NOMO-1 treated with DMSO at 0.1 percent for 48 hours (cell line): ENCODE measurements at regions not wholly inside any gene's neighbourhood (a gene's known extent, or its start where the extent isn't known, plus 50 kb on each side); places are given as distances from the start of the nearest gene placed in this dataset.
"Not testable (repeated sequence)": the region's sequence is repeated elsewhere in the genome, so short reads cannot be mapped to it uniquely, and the experiment has no call there.

Source experiments
- DNase-seq: peaks from one replicate; lab custom pipeline; 2025; ENCODE audit not compliant: unreplicated experiment; lab: John Stamatoyannopoulos, UW

DNA sequence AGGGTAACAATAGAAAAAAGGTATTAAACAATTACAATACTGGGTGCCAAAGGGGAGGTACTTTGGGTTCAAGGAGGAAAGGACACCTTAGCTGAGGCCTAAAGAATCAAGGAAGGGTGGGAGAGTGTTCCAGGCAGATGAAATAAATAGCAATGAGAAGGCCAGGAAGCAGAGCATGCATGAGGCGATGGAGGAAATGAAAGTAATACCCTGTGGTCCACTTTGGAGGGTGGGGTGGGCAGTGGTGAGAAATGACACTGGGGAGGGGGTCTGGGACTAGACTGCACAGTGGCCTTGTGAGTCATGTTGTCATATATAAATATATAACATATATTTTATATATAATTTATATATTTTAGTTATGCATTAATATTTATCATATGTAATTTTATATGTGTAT, 55.9 kb downstream of the BHLHE40 start:
- DNase-seq, result no peak

DNA sequence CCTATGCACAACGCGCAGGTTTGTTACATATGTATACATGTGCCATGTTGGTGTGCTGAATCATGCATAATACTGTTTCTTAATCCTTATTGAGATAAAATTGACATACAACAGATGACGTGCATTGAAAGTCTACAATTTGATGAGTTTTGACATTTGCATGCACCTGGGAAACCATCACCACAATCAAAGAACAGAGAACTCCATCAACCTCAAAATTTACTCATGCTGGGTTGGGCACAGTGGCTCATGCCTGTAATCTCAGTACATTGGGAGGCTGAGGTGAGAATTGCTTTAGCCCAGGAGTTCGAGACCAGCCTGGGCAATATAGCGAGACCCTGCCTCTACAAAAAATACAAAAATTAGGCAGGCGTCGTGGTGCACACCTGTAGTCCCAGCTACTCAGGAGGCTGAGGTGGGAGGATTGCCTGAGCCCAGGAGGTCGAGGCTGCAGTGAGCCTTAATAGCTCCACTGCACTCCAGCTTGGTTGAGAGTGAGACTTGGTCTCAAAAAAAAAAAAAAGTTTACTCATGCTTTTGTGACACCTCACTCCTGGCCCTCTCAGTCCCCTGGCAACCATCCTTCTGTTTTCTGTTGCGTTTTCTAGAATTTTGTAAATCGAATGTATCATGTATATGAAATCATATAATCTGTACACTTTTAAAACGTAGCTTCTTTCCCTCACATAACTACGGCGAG, 56.6 kb downstream of the BHLHE40 start:
- DNase-seq, result no peak

DNA sequence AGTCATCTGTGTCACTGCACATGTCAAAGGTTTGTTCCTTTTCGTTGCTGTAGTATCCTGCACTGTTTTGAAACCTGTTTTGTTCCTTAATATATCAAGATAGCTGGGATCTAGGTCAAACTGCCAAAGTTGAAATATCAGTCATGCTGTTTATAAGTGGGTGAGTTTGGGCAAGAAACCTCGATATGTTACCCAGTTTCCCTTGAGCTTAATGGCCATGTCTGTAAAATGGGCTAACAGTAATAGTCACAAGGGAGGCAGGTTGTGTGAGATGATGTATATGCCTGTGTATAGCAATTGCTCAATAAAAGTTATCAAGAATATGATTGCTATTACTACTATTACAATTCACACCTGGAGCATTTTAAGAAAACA, 57.1 kb downstream of the BHLHE40 start:
- no peak for DNase-seq

DNA sequence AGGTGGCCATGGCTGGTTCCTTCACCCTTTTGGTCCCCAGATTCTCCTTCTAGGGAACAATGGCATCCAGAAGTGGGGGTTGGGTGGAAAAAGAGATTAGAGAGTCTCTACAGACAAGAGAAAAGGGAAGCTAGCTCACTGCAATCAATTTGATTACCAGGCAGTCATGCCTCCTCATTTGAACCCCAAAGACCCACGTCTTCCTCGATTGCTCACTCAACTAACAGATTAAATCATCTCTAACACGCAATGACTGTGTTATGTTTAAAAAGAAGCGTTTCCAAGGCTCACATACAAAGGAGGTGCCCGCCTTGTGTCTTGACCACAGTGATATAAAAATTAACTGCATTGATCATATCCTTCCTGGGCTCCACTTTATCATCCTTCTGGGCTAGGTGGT, 57.6 kb downstream of the BHLHE40 start:
- peak; percentile 70 for DNase-seq

DNA sequence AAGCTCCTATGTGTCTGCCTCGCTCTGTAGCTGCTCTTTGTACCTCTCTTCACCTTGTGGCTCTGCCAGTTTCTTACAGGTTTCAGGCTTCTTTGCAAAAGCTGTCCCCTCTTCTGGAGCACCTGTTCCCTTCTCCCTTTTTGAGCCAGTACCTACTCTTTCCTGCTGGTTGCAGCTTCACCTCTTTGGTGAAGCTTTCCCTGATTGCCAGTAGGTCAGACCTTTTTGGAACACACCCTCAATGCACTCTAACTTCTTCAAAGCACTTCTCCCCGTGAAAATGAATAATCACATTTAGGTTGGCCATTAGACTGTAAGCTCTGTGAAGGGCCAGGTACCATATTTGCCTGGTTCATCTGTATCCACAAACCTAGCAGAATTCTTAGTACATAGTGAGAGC, 60.3 kb downstream of the BHLHE40 start:
- no peak for DNase-seq

DNA sequence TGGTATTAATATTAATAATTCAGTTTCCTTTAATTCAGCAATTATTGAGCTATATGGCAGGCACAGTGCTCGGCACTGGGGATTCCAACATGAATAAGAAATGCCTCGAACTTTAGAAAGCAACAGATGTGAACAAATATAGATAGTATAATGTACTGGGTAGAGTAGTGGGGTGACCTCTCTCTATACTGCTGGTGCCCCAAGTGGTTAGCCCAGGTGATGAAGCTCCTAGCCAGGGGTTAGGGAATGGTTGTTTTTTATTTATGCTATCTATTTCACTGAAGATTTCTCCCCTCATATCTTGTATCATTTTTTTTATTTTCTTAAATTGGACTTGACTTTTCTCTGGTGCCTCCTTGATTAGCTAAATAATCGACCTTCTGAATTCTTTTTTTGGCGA, 62.1 kb downstream of the BHLHE40 start:
- no peak for DNase-seq

DNA sequence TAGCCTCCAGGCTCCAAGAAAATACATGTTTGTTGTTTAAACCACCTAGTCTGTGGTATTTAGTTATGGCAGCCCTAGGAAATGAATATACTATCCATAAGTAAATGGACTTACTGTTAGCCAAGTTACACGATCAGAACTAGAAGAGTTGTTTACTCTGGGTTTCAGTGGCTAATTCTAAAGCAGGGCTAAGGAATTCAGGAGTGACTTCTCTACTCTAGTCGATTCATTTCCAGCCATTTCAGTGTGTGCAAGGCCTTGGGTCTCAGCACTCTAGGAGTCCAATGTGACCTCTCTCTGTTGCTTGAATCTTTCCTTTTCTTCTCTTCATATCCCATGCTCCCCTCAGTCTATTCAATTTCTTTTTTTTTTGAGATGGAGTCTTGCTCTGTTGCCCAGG, 66.7 kb downstream of the BHLHE40 start:
- DNase-seq, result no peak

DNA sequence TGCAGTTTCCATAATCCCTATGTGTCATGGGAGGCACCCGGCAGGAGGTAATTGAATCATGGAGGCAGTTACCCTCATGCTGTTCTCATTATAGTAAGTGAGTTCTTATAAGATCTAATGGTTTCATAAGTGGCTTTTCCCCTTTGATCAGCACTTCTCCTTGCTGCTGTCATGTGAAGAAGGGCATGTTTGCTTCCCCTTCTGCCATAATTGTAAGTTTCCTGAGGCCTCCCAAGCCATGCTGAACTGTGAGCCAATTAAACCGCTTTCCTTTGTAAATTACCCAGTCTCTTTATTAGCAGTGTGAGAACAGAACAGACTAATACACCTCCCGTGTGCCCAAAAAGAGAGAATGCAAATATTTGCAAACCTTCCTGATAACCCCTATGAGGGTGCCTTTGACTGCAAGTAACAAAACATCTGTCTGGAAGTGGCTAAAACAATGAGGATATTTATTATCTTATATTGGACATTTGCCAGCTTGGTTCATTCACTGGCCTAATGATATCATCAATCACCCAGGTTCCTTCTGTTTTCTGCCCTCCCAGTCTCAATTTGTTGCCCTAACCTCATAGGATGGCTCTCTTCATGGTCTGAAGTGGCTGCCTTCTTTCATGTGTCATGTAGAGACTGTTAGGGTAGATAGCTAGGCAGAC, 68.7 kb downstream of the BHLHE40 start:
- DNase-seq, result no peak

DNA sequence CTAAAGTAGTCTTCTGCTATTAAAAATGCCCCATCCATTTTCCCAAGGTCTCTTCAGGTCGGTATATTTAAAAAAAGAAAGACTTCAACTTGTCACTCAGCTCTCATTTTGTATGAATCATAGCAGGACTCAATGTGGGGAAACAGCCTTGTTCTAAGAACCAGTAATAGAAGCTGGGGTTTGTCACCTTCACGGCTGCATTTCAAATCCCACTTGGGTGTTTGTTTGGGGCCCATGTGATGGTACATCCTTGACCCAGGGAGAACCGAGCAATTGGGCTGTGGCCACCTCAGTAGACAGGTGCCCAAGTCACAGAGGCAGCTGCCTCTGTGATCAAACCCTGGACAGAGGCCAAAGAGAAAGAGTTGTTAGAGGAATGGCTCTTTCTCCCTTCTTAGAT, 70.3 kb upstream of the ARL8B start:
- no peak for DNase-seq

DNA sequence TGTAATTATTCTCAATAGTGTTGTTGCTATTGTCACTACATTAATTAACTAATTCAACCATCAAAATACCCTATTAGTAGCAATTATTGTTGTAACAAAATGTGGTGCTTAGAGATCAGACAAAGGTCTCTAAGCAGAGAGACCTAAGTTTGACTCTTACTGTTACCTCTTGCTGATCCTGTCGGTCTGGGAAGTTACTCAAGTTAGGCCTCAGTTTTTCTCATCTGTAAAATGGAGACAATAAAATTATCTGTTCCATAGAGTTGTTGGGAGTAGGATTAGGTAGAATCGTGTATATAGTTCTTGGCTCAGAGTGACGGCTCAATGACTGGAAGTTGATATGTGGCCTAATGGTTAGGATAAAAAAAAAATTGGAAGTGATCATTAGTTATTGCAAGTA, 69.8 kb upstream of the ARL8B start:
- DNase-seq, result no peak

DNA sequence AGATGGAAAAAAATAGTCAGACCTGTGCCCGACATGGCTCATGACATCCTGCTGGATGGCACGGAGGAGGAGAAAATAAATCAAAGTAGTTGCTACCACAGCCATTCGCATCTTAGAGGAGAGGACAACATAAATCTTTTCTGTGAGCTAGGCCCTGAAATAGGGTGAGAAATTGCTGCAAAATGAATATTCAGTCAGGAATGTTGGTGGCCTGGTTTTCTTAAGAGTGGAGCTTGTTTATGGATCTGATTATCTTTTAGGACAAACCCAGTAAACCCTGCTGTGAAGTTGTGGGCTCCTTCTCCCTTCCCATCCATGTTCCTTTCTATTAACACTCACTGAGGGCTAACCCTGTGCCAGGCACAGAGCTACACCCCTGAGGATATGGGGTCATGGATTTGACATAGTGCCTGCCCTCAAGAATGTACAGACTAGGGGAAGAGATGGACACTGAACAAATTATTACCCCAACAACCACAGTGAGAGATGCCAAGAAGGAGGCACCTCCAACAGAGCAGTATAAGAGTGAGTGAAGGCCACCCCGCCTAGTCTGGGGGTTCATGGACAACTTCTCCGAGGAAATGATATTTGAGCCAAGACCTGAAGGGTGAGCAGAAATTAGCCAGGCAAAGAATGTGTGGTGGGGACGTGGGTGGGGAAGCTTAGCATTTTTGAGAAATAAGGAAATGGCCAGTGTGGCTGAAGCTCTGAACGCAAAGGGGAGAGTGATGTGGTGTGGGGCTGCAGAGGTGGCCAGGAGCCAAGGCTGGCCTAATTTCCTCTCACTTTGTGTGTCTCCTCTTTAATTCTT, 68.9 kb upstream of the ARL8B start:
- DNase-seq, result peak; percentile 11

DNA sequence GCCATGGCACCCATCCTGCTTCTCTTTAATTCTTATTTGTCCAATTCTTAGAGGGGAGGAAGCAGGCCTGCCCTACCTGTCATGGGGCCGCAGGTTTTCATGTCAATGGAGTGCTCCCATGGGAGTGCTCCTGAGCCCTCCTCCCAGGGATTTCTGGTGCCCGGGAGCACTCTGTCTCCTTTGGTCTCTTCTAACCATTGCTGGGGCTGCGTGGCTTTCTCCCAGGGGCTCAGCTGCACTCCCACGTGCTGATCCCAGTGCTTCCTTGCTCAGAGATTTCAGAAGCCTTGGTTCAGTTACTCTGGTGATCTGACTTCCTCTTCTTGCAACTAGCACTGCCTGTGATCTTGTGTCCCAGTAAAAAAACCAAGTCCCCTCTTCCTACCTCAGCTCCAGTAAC, 68.0 kb upstream of the ARL8B start:
- DNase-seq, result peak; percentile 48

DNA sequence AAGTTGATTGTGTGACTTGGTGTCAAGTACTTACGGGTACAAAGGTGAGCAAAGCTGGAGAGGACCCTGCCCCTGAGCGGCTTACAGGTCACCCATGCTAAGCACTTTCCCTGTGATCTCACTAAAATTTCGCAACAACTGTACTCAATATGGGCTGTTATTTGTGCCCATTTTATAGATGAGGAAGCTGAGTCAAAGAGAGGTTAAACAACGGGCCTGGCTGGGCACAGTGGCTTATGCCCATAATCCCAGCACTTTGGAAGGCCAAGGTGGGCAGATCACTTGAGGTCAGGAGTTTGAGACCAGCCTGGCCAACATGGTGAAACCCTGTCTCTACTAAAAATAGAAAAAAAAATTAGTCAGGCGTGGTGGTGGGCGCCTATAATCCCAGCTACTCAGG, 67.5 kb upstream of the ARL8B start:
- not testable (repeated sequence) for DNase-seq

DNA sequence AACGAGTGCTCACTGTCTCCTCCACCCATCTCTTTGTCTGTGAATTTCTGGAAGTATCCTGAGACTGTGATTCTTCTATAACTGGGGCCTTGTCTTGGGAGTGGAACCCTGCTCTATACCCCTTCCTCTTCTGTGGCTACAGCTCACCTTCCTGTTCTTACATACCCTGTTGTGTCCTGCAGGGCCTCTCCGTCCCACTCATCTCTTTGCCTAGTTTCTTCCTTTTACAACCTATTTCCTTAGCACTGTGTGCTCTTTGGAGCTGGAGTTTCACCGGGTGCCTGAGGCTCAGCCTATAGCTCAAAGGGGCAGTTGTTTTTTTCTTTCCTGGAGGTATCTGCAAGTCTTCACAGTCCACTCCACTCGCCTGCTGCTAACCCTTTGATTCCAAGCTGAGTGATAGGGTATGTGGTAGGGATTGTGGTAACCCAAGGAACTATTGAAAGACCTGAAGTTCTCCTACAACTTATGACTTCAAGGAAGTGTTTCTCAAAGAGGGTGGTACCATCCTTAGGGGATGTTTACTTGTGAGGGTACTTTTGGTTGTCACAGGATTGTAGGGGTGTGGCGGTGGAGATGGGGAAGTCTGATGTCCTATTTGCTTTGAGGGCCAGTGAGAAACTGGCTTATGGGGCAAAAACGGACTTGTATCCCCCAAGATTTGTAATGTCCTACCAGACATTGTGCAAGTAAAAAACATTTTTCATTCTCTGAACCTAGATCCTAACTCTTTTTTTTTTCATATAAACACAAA, 66.6 kb upstream of the ARL8B start:
- peak; percentile 66 for DNase-seq

DNA sequence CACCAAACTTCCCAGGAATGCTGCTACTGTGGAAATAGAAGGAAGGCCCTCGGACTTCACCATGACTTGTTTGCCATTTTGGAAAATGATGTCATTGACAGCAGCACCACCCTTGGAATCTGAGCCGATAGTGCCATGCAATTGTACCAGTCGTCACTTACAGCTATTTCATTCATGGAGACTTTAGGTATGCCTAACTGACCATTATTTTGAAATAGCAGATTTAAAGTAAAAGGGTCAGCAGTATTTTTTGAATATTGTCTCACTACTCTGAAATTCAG, 66.0 kb upstream of the ARL8B start:
- DNase-seq, result no peak

DNA sequence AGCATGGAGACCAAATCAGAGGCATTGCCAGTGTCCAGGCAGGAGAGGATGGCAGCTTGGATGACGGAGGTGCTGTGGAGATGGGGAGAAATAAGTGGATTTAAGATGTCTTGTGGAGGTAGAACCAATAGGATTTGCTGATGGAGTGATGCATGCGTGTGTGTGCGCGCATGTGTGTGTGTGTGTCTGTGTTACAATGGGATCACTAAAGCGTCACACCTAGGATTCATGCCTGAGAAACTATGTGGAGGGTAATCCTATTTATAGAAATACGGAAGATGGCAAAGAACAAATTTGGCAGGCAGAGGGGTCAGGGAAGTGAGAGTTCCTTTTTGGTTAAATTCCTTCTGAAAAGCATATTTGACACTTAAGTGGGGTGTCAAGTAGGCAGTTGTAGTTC, 64.8 kb upstream of the ARL8B start:
- DNase-seq, result peak; percentile 33

DNA sequence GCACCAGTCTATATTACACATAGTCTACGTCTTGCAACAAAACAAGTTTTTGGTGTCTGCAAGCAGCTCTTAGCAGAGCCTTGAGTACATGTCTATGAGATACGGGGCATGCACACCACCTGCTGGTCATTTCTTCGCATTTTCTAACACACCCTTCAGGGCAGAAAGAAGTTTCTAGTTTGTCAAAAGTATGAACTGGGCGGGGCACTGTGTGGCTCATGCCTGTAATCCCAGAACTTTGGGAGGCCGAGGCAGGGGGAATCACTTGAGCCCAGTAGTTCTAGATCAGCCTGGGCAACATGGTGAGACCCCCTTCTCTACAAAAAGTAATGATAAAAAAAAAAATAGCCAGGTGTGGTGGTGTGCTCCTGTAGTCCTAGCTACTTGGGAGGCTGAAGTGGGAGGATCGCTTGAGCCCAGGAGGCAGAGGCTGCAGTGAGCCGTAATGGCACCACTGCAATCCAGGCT, 64.2 kb upstream of the ARL8B start:
- DNase-seq, result peak; percentile 86

DNA sequence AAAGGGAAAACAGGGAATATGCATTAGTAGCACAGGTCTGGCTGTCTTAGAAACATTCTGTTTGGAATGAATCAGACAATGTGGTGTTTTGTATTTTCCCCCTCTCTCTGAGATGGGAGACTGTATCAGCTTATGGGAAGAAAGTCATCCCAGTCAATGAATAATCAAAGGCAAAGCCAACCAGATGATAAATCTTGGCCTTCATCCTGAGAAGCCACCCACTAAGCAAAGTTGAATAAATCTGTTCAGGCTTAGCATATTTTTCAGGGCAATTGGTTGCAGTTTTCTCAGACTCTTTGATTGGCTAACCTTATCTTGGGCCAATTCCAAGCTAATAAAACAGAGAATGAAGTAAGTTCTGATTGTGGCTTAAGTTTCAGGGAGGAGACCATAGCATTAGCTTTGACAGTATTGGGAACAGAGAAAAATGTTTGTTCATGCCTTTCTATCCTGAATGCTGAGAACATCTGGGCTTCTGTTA, 63.6 kb upstream of the ARL8B start:
- DNase-seq, result no peak

DNA sequence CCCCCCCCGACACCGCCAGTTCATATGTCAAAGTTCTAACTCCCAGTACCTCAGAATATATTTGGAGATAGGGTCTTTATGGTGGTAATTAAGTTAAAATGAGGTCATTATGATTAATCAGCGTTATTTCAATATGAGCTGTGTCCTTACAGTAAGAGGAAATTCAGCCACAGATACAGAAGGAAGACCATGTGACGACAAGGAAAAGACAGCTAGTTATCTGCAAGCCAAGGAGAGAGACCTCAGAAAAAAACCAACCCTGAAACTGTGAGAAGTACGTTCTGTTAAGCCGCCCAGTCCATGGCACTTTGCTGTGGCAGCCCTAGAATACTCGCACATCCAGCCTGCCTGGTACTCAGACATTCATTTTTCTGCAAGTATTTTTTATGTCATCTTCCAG, 62.3 kb upstream of the ARL8B start:
- no peak for DNase-seq

DNA sequence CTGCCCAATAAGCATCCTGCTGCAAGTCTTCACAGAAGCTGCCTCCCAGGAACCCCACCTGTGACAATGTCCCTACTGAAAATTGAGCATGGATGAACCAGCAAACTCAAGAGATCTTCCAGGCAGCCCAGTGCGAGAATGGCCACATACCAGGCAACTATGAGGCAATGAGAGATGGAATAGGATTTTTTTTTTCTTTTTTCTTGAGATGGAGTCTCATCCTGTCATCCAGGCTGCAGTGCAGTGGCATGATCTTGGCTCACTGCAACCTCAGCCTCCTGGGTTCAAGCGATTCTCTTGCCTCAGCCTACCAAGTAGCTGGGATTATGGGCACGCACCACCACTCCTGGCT, 60.9 kb upstream of the ARL8B start:
- no peak for DNase-seq

DNA sequence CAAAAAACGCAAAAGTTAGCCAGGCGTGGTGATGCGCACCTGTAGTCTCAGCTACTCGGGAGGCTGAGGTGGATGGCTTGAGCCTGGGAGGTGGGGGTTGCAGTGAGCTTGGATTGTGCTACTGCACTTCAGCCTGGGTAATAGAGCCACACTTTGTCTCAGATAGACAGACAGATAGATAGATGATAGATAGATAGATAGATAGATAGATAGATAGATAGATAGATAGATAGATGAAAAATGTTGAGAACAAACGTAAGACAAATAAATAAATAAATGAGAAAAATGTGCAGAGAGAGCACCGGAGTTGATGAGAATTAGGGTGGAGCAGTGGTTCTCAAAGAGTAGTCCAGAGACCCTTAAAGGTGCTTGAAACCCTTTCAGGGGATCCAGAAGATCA, 58.4 kb upstream of the ARL8B start:
- DNase-seq, result no peak
